HEK293T (cell line): ENCODE measurements at regions not wholly inside any gene's neighbourhood (a gene's known extent, or its start where the extent isn't known, plus 50 kb on each side); places are given as distances from the start of the nearest gene placed in this dataset.

Experiments used
- BHLHE40 ChIP-seq: fragments of 450-650 bp; IDR thresholded peaks from 2 replicates; pipeline ENCODE4 v1.6.1; 2016; ENCODE audit warnings: mild to moderate bottlenecking, moderate library complexity, borderline replicate concordance
- FOXK2 ChIP-seq: fragments of 450-650 bp; IDR thresholded peaks from 2 replicates; pipeline ENCODE4 v1.6.1; 2016; ENCODE audit warnings: mild to moderate bottlenecking
- SP1 ChIP-seq: fragments of 450-650 bp; IDR thresholded peaks from 2 replicates; pipeline ENCODE4 v1.6.1; 2017
- TARDBP ChIP-seq: fragments of 450-650 bp; IDR thresholded peaks from 2 replicates; pipeline ENCODE4 v1.6.1; 2016
- ZNF384 ChIP-seq: fragments of 450-650 bp; IDR thresholded peaks from 2 replicates; pipeline ENCODE4 v1.6.1; 2016

DNA sequence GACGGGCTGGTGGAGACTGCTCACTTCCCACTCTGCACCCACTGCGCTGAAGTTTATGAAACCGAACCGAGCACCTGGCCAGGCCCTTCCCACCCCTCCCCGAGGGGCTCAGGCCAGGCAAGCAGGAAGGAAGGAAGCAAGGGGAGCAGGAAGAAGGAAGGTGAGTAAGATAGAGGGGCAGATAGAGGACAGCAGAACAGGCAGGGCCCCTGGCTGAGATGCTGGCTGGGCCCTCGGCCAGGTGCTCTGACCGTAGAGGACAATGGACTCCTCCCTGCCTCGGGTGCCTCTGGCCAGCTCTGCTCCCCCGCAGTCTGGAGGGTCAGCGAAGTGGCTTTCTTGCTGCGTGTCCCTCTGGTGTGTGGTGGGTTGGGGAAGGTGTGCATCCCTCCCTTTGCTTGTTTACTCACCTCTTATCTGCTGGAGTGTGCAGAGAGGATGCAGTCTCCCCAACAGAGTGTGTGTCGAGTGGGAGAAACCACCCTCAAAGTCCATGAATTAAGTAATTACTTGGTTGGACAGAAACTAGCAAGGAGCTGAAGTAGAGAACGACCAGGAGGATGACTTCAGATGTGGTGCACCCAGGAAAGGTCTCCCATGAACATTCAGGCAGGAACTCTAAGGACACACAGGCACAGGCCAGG is 82.8 kb upstream of the PPP2R2D start:
- no peak for TF ChIP-seq SP1
- TF ChIP-seq TARDBP = no peak
- TF ChIP-seq BHLHE40 = no peak
- no peak for TF ChIP-seq FOXK2
- no peak for TF ChIP-seq ZNF384
